ENCODE measurements at regions not wholly inside any gene's neighbourhood (a gene's known extent, or its start where the extent isn't known, plus 50 kb on each side); places are given as distances from the start of the nearest gene placed in this dataset.
A peak's percentile ranks its signal among the peaks of the same experiment; 100 is the strongest.
"Not testable (repeated sequence)": the region's sequence is repeated elsewhere in the genome, so short reads cannot be mapped to it uniquely, and the experiment has no call there.

- no peak for DNase-seq
Measured at GRCh38 chrX:78822157-78822690, 74.7 kb downstream of the LPAR4 start.

DNA sequence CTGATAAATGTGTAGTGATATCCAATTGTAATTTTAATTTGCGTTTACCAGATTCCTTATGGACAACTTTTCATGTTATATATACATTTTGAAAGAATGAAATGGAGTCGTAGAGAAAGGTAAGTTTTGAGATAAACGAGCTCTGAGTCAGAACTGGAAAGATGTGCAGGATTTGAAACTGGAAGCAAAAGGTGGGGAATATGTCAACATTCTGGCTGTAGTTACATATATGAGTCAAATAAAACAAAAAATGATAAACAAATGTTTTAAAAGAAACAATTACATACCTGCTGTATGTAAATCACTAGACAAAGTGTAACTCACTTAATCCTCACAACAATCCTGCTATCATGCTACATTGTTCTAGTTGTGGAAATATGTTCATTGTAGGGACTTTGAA is 84.0 kb downstream of the LPAR4 start:
- DNase-seq = no peak

GRCh38 chrX:78838709-78839108 is 91.2 kb downstream of the LPAR4 start:
- no peak for DNase-seq

GRCh38 chrX:78839711-78840110 is 92.2 kb downstream of the LPAR4 start:
- DNase-seq = no peak

- not testable (repeated sequence) for DNase-seq
Measured at GRCh38 chrX:78844218-78844617, 96.7 kb downstream of the LPAR4 start.

GRCh38 chrX:78881248-78881647 is 63.9 kb upstream of the P2RY10 start:
- not testable (repeated sequence) for DNase-seq

- DNase-seq = peak in 1 of 2 donors; percentile 39
Measured at GRCh38 chrX:78886550-78886949, 58.6 kb upstream of the P2RY10 start.
